Ascending aorta (tissue), 2 donors: ENCODE measurements at regions not wholly inside any gene's neighbourhood (a gene's known extent, or its start where the extent isn't known, plus 50 kb on each side); places are given as distances from the start of the nearest gene placed in this dataset.
A peak's percentile ranks its signal among the peaks of the same experiment; 100 is the strongest.
"Not testable (repeated sequence)": the region's sequence is repeated elsewhere in the genome, so short reads cannot be mapped to it uniquely, and the experiment has no call there.

Source experiments
- DNase-seq, 2 donors: peaks; one replicate each; pipeline ENCODE4 v3.0.0-alpha.2; 2019; ENCODE audit warnings: low spot score in 2 of 2
- H3K27ac ChIP-seq, 2 donors: fragments of 200-600 bp; sonication (generic); one replicate each; pipeline ENCODE4 v1.5.1; 2016 to 2017; ENCODE audit warnings: mild to moderate bottlenecking in 1 of 2
- H3K27me3 ChIP-seq: fragments of 200-600 bp; sonication (generic); one replicate; pipeline ENCODE4 v1.5.1; 2017
- H3K36me3 ChIP-seq, 2 donors: fragments of 200-600 bp; sonication (generic); one replicate each; pipeline ENCODE4 v1.5.1; 2016
- H3K4me1 ChIP-seq, 2 donors: fragments of 200-600 bp; sonication (generic); one replicate each; pipeline ENCODE4 v1.5.1; 2016 to 2017; ENCODE audit warnings: mild to moderate bottlenecking in 1 of 2
- H3K4me3 ChIP-seq, 2 donors: fragments of 200-600 bp; sonication (generic); one replicate each; pipeline ENCODE4 v1.5.1; 2016 to 2017; ENCODE audit warnings: mild to moderate bottlenecking in 1 of 2
- H3K9me3 ChIP-seq, 2 donors: fragments of 200-600 bp; sonication (generic); one replicate each; pipeline ENCODE4 v1.5.1; 2016
- intact Hi-C: fragments of 100-400 bp; cut with DNase I; formaldehyde crosslinking; loops from one replicate; pipeline ENCODE4 v1.15.1; 2023
- TF ChIP-seq, protein P1 (sequence below), 3 experiments: fragments of 200-600 bp in 2 of 3; fragments of 450-650 bp in 1 of 3; sonication (generic) in 2 of 3; IDR thresholded peaks; one replicate each; pipeline ENCODE4 v1.5.1; 2016 to 2019; ENCODE audit warnings: antibody characterized with exemption in 3 of 3, mild to moderate bottlenecking in 1 of 3, moderate library complexity in 1 of 3

DNA sequence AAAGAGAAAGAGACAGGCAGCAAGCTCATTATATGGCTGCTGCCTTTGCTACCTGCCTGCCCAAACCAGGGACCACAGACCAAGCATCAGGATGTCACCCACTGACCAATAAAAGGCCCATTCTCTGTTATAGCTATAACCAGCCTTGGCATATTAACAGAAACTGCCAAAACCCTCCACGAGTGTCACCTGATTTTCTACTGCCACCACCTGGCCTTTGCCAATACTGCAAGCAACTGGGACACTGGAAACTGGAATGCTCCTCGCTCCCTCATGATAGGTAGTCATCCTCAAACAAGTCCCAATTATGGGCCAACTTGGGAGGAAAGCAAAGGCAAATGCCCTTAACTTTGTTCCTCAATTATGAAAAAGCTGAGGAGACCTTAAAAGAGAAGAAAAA, 76.0 kb downstream of the SPIN4 start:
- H3K9me3 ChIP-seq: no peaks in the 10 kb centered on the region
- no peak overlapping the region for H3K4me3 ChIP-seq
- H3K4me1 ChIP-seq: no peaks in the 10 kb centered on the region
- no peaks in the 10 kb centered on the region for H3K36me3 ChIP-seq
- DNase-seq: peak in 1 of 2 donors; percentile 66
- no peak overlapping the region for H3K27ac ChIP-seq
- H3K27me3 ChIP-seq: no peaks in the 10 kb centered on the region
- TF ChIP-seq, protein P1, sequence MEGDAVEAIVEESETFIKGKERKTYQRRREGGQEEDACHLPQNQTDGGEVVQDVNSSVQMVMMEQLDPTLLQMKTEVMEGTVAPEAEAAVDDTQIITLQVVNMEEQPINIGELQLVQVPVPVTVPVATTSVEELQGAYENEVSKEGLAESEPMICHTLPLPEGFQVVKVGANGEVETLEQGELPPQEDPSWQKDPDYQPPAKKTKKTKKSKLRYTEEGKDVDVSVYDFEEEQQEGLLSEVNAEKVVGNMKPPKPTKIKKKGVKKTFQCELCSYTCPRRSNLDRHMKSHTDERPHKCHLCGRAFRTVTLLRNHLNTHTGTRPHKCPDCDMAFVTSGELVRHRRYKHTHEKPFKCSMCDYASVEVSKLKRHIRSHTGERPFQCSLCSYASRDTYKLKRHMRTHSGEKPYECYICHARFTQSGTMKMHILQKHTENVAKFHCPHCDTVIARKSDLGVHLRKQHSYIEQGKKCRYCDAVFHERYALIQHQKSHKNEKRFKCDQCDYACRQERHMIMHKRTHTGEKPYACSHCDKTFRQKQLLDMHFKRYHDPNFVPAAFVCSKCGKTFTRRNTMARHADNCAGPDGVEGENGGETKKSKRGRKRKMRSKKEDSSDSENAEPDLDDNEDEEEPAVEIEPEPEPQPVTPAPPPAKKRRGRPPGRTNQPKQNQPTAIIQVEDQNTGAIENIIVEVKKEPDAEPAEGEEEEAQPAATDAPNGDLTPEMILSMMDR (IDR thresholded peaks at IDR 0.05): peak; percentile 22 to 59 (median 56)
- intact Hi-C loops: loop anchor here (5.0 kb wide), 1 partner anchor 263 kb away; no protein-coding TSS in a partner anchor

DNA sequence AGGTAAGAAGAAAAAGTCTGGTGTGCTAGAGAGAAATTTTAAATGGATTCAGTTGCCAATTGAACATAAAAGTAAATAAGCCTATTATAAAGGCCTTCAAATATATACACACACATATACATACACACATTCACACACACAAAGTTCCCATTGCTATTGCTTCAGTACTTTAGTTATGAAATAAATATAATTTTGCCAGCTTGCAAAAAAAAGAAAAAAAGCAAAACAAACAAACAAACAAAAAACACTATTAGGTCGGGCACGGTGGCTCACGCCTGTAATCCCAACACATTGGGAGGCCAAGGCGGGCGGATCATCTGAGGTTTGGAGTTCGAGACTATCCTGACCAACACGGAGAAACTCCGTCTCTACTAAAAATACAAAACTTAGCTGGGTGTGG, 80.3 kb downstream of the SPIN4 start:
- DNase-seq: no peak

DNA sequence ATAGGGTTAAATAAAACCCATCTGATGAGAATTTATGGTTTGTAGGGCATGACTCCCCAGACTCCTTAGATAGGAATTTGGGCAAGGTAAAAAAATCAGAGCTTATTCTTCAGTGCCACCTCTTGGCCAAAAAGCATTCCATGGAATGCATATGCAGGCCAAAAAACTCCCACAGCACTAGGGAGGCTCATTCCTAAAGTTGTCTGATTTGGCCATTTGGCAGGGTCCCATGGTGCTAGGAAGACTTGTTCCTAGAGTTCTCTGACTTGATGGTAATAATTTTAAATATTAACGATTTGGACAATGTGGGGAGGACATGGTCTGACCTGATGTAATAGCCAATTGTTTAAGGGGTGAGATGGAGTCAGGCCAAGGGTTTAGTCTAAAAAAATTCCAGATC, 93.0 kb downstream of the SPIN4 start:
- TF ChIP-seq, protein P1 (IDR thresholded peaks at IDR 0.05): no peak
- DNase-seq: no peak
- Histone ChIP-seq H3K27ac (no peak overlapping the region), H3K27me3 (no peaks in the 10 kb centered on the region), H3K4me1 (no peaks in the 10 kb centered on the region), H3K4me3 (no peak overlapping the region), H3K36me3 (no peaks in the 10 kb centered on the region), H3K9me3 (no peaks in the 10 kb centered on the region)
- intact Hi-C loops: no loop called here

More for the DNA sequence above, 80.3 kb downstream of the SPIN4 start:
- intact Hi-C loops: no loop called here
- Histone ChIP-seq H3K9me3 (no peaks in the 10 kb centered on the region), H3K4me3 (no peak overlapping the region), H3K36me3 (no peaks in the 10 kb centered on the region), H3K27me3 (no peaks in the 10 kb centered on the region), H3K27ac (no peak overlapping the region), H3K4me1 (no peaks in the 10 kb centered on the region)
- TF ChIP-seq, protein P1 (IDR thresholded peaks at IDR 0.05): no peak

DNA sequence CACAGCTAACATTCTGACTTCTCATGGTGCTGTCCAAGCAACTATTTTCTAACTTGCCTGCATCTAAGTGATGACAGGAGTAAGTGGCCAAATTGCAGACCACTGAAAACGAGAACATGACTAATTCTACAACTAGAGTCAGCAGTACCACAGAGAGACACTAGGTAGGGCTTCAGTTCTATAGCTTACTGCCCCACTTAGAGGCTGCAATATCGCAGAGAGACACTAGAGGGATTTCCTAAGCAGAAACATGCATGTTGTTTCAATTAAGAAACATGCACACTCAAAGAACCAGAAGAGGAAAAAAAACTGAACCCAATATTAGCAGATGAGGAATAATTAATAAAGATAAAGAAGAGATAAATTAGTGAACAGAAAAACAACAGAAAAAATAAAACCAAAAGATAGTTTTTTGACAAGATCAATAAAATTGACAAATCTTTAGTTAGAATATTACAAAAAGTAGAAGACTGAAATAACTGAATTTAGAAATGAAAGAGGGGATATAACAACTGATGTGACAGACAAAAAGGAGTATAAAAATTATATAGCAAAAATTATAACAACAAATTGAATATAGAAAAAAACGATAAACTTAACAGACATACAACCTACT, 100.8 kb downstream of the SPIN4 start:
- DNase-seq: no peak
- TF ChIP-seq, protein P1 (IDR thresholded peaks at IDR 0.05): peak; percentile 64 to 86 (median 70)
- H3K27me3 ChIP-seq: no peaks in the 10 kb centered on the region
- H3K4me3 ChIP-seq: no peak overlapping the region
- H3K27ac ChIP-seq: no peak overlapping the region
- no peaks in the 10 kb centered on the region for H3K9me3 ChIP-seq
- intact Hi-C loops: no loop called here
- no peaks in the 10 kb centered on the region for H3K36me3 ChIP-seq
- no peaks in the 10 kb centered on the region for H3K4me1 ChIP-seq

DNA sequence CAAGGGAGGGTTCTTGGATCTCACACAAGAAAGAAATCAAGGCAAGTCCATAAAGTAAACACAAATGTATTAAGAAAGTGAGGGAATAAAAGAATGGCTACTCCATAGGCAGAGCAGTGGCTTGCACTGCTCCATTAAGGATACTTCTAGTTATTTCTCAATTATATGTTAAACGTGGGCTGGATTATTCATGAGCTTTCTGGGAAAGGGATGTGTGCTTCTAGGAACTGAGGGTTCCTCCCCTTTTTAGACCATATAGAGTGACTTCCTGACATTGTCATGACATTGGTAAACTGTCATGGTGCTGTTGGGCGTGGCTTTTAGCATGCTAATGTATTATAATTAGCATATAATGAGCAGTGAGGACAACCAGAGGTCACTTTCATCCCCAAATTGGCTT, 108.4 kb downstream of the SPIN4 start:
- H3K27ac ChIP-seq, H3K36me3 ChIP-seq, H3K27me3 ChIP-seq, intact Hi-C loops, H3K4me3 ChIP-seq, H3K4me1 ChIP-seq, DNase-seq, H3K9me3 ChIP-seq: not testable (repeated sequence)

DNA sequence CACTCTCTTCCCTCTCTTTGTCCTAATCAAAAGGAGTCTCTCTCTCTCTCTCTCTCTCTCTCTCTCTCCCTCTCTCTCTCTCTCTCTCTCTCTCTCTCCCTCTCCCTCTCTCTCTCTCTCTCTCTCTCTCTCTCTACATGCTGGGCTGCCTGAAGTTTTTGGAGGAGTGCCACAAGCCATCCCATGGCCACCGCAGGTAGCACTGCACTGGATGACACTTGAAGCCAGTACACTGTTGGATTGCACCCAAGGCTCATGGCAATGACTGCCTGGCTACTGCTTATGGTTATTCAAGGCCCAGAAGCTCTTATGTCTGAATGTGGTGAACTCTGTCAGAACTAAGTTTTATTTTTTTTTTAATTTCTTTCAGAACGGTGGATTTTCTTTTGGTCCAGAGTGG, 115.2 kb downstream of the SPIN4 start:
- H3K36me3 ChIP-seq, H3K4me1 ChIP-seq, H3K9me3 ChIP-seq, H3K27ac ChIP-seq, H3K4me3 ChIP-seq, H3K27me3 ChIP-seq, intact Hi-C loops, DNase-seq: not testable (repeated sequence)

DNA sequence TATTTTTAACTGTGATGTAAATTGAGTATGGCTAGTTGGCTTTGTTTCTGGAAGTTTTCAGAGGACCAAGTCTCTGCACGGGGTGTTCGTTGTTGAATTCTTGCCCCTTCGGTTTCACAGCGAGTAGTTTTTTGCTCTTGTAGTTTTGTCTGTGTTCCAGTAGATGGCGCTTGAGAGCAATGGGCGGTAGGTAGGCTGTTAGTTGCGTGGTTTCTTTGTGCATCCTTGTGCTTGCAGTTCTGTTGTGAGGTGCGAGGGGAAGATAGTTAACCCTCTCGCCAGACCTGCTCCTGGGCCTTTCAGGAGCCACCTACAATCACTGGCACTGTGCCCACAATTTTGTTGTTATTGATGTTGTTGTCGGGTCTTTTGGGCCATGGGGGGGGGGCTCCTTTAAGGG, 118.1 kb downstream of the SPIN4 start:
- H3K27ac ChIP-seq, H3K4me3 ChIP-seq, H3K36me3 ChIP-seq, DNase-seq, H3K27me3 ChIP-seq, H3K4me1 ChIP-seq, H3K9me3 ChIP-seq, intact Hi-C loops: not testable (repeated sequence)

DNA sequence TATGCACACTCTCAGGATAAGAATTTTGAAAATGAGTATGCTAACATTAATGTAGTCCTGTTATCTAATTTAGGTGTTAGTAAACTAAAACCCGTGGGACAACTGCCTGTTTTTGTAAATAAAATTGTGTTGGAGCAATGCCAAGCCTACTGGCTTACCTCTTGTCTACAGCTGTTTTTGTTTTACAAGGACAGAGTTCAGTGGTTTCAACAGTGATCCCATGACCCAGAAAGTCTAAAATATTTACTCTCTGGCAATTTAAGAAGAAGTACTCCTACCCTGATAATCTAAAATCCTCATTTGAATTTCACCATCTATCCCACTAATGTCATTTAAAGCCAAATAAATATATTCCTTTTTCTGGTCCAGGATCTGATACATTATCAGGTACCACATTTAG, 132.9 kb downstream of the SPIN4 start:
- H3K4me1 ChIP-seq, DNase-seq, H3K27ac ChIP-seq, intact Hi-C loops, H3K36me3 ChIP-seq, H3K27me3 ChIP-seq, H3K9me3 ChIP-seq, H3K4me3 ChIP-seq: not testable (repeated sequence)

DNA sequence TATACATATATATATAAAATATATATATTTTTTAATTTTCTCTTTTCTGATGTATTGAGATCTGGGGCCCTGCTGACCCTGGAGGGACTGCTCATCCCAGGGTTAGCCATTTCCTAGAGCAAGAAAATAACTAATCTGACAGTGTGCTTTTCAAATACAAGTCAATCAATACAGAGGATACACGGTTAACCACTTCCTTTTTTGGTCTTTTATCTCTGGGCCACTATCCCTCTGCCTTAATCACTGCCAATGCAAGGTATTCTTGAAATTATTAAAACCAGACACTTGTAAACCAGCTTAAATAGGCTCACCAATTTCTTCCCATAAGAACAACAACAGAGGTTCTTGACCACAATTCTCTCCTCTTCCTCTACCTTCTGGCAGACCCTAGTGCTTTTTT, 133.6 kb downstream of the SPIN4 start:
- intact Hi-C loops: not testable (repeated sequence)

DNA sequence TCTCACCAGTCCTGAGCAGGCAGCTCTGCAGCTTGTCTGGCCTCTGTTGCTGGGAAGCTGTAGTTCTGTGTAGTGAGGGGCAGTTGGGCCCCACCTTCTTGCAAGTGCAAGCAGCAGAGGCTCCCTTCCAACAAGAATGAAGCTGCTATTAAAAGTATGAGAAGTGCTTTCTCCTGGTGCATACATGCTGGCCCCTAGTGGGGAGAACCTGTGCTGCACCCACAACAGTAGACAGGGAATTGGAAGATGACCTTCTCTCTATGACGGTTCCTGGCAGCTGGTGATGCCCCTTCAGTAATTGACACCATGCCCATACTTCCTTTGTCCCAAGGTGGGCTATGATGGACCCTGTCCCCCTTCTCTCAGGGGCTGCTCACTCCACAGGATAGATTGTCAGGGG, 141.5 kb downstream of the SPIN4 start:
- H3K27ac ChIP-seq, intact Hi-C loops, H3K9me3 ChIP-seq, DNase-seq, H3K27me3 ChIP-seq, H3K4me1 ChIP-seq, H3K4me3 ChIP-seq, H3K36me3 ChIP-seq: not testable (repeated sequence)

More for the DNA sequence above, 133.6 kb downstream of the SPIN4 start:
- not testable (repeated sequence) for H3K27ac ChIP-seq, DNase-seq, H3K9me3 ChIP-seq, H3K4me1 ChIP-seq, H3K4me3 ChIP-seq, H3K36me3 ChIP-seq, H3K27me3 ChIP-seq

DNA sequence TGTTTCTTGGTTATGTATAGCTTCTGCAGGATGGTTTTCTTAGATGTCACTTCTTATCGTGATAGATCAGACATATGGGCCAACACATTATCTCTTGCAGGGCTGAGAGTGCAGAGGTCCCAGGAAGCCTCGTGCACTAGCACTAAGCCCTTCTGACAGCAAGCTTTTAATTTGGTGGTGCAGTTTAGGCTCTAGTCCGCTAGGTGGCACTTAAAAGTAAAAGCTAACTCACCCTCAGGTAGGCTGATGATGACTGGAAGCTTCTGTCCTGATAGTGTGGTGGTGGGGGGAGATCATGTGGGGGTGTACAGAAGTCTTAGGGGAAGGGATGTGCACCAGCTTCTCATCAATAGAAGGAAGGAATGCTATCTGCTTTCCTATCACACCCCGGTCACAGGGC, 142.0 kb downstream of the SPIN4 start:
- H3K27me3 ChIP-seq, H3K27ac ChIP-seq, H3K36me3 ChIP-seq, intact Hi-C loops, H3K9me3 ChIP-seq, H3K4me3 ChIP-seq, H3K4me1 ChIP-seq, DNase-seq: not testable (repeated sequence)
